HepG2 (cell line): ENCODE measurements at regions not wholly inside any gene's neighbourhood (a gene's known extent, or its start where the extent isn't known, plus 50 kb on each side); places are given as distances from the start of the nearest gene placed in this dataset.
A peak's percentile ranks its signal among the peaks of the same experiment; 100 is the strongest.

Source experiments
- ARNT ChIP-seq: fragments of 450-650 bp; IDR thresholded peaks from 2 replicates; pipeline ENCODE4 v1.6.1; 2017
- HDAC6 ChIP-seq: fragments of 200-600 bp; sonication (generic); IDR thresholded peaks from 2 replicates; pipeline ENCODE4 v1.7.0; 2017; ENCODE audit warnings: mild to moderate bottlenecking, antibody characterized with exemption, low read length, low read depth
- HHEX ChIP-seq: IDR thresholded peaks from 2 replicates; pipeline ENCODE4 v1.6.1; 2016; ENCODE audit warnings: control low read depth
- HNRNPH1 ChIP-seq: fragments of 200-400 bp; formaldehyde crosslinking; optimal IDR thresholded peaks from 2 replicates; pipeline ENCODE3; 2017; ENCODE audit warnings: mild to moderate bottlenecking, low read depth, low read length
- MTA3 ChIP-seq: sonication (generic); formaldehyde crosslinking; IDR thresholded peaks from 2 replicates; pipeline ENCODE4 v1.4.0; 2020; ENCODE audit warnings: missing genetic modification reagents
- SIN3B ChIP-seq: fragments of 150-350 bp; IDR thresholded peaks from 2 replicates; pipeline ENCODE4 v1.6.1; 2014; ENCODE audit warnings: low read length
- ZBTB7B ChIP-seq: sonication (generic); formaldehyde crosslinking; IDR thresholded peaks from 2 replicates; pipeline ENCODE4 v1.4.0; 2020; ENCODE audit warnings: missing genetic modification reagents
- ZFYVE20 ChIP-seq: sonication (generic); formaldehyde crosslinking; IDR thresholded peaks from 2 replicates; pipeline ENCODE4 v1.8.0; 2023; ENCODE audit warnings: low read depth, mild to moderate bottlenecking, moderate library complexity, missing genetic modification reagents, borderline replicate concordance
- ZNF136 ChIP-seq: sonication (generic); formaldehyde crosslinking; IDR thresholded peaks from 2 replicates; pipeline ENCODE4 v1.8.1; 2022; ENCODE audit warnings: low read depth, mild to moderate bottlenecking, moderate library complexity, missing genetic modification reagents
- ZNF33B ChIP-seq: sonication (generic); formaldehyde crosslinking; IDR thresholded peaks from 2 replicates; pipeline ENCODE4 v1.5.1; 2020; ENCODE audit warnings: mild to moderate bottlenecking, missing genetic modification reagents
- ZNF414 ChIP-seq: sonication (generic); formaldehyde crosslinking; IDR thresholded peaks from 2 replicates; pipeline ENCODE4 v1.5.0; 2020; ENCODE audit warnings: missing genetic modification reagents
- ZNF629 ChIP-seq: sonication (generic); formaldehyde crosslinking; conservative IDR thresholded peaks from 2 replicates; pipeline ENCODE4 v1.5.0; 2020; ENCODE audit warnings: missing genetic modification reagents
- ZNF687 ChIP-seq: sonication (generic); formaldehyde crosslinking; IDR thresholded peaks from 2 replicates; pipeline ENCODE4 v1.5.1; 2020; ENCODE audit warnings: mild to moderate bottlenecking, missing genetic modification reagents, moderate library complexity
- ZNF7 ChIP-seq: IDR thresholded peaks from 2 replicates; pipeline ENCODE4 v1.6.1; 2016; ENCODE audit warnings: missing biosample characterization, missing genetic modification reagents
- TF ChIP-seq, protein P1 (sequence below): IDR thresholded peaks from 2 replicates; pipeline ENCODE4 v1.6.1; 2016; ENCODE audit warnings: missing compliant biosample characterization, missing genetic modification reagents, borderline replicate concordance
- TF ChIP-seq, protein P2 (sequence below): sonication (generic); formaldehyde crosslinking; IDR thresholded peaks from 2 replicates; pipeline ENCODE4 v1.4.0; 2020; ENCODE audit warnings: missing genetic modification reagents; ENCODE audit errors: not compliant biosample characterization
- TF ChIP-seq, protein P3 (sequence below): sonication (generic); formaldehyde crosslinking; IDR thresholded peaks from 2 replicates; pipeline ENCODE4 v1.4.0; 2020; ENCODE audit warnings: mild to moderate bottlenecking, missing genetic modification reagents
- TF ChIP-seq, protein P4 (sequence below): IDR thresholded peaks from 2 replicates; pipeline ENCODE4 v1.6.1; 2018; ENCODE audit warnings: missing genetic modification reagents, mild to moderate bottlenecking, missing compliant biosample characterization

- TF ChIP-seq, protein P1, sequence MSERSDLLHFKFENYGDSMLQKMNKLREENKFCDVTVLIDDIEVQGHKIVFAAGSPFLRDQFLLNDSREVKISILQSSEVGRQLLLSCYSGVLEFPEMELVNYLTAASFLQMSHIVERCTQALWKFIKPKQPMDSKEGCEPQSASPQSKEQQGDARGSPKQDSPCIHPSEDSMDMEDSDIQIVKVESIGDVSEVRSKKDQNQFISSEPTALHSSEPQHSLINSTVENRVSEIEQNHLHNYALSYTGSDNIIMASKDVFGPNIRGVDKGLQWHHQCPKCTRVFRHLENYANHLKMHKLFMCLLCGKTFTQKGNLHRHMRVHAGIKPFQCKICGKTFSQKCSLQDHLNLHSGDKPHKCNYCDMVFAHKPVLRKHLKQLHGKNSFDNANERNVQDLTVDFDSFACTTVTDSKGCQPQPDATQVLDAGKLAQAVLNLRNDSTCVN (CRISPR knock-in tag): no peak
- TF ChIP-seq, protein P2, sequence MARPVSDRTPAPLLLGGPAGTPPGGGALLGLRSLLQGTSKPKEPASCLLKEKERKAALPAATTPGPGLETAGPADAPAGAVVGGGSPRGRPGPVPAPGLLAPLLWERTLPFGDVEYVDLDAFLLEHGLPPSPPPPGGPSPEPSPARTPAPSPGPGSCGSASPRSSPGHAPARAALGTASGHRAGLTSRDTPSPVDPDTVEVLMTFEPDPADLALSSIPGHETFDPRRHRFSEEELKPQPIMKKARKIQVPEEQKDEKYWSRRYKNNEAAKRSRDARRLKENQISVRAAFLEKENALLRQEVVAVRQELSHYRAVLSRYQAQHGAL (CRISPR knock-in tag): no peak
- TF ChIP-seq ZFYVE20 (CRISPR knock-in tag) (no peak), ZNF414 (0 out of 2 replicates have a peak, but pooled peaks have one; percentile 45), ZNF33B (CRISPR knock-in tag) (no peak), ZNF7 (CRISPR knock-in tag) (no peak), ARNT (no peak), ZNF629 (CRISPR knock-in tag) (0 out of 2 replicates have a peak, but pooled peaks have one; percentile 31), HHEX (peak; percentile 71), HDAC6 (no peak), ZBTB7B (CRISPR knock-in tag) (peak; percentile 90), SIN3B (no peak), MTA3 (CRISPR knock-in tag) (no peak), HNRNPH1 (no peak), ZNF136 (CRISPR knock-in tag) (no peak; the same call in 1 of the 2 replicates), ZNF687 (CRISPR knock-in tag) (peak; percentile 90)
- TF ChIP-seq, protein P3, sequence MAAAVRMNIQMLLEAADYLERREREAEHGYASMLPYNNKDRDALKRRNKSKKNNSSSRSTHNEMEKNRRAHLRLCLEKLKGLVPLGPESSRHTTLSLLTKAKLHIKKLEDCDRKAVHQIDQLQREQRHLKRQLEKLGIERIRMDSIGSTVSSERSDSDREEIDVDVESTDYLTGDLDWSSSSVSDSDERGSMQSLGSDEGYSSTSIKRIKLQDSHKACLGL (CRISPR knock-in tag): peak; percentile 36; the same call in 1 of the 2 replicates
- TF ChIP-seq, protein P4, sequence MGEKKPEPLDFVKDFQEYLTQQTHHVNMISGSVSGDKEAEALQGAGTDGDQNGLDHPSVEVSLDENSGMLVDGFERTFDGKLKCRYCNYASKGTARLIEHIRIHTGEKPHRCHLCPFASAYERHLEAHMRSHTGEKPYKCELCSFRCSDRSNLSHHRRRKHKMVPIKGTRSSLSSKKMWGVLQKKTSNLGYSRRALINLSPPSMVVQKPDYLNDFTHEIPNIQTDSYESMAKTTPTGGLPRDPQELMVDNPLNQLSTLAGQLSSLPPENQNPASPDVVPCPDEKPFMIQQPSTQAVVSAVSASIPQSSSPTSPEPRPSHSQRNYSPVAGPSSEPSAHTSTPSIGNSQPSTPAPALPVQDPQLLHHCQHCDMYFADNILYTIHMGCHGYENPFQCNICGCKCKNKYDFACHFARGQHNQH (CRISPR knock-in tag): peak; percentile 86
Observed at GRCh38 chr11:126115816-126116331, 53.2 kb upstream of the CDON start (continued).
